ENCODE measurements at regions not wholly inside any gene's neighbourhood (a gene's known extent, or its start where the extent isn't known, plus 50 kb on each side); places are given as distances from the start of the nearest gene placed in this dataset.

- TF ChIP-seq, protein P1, sequence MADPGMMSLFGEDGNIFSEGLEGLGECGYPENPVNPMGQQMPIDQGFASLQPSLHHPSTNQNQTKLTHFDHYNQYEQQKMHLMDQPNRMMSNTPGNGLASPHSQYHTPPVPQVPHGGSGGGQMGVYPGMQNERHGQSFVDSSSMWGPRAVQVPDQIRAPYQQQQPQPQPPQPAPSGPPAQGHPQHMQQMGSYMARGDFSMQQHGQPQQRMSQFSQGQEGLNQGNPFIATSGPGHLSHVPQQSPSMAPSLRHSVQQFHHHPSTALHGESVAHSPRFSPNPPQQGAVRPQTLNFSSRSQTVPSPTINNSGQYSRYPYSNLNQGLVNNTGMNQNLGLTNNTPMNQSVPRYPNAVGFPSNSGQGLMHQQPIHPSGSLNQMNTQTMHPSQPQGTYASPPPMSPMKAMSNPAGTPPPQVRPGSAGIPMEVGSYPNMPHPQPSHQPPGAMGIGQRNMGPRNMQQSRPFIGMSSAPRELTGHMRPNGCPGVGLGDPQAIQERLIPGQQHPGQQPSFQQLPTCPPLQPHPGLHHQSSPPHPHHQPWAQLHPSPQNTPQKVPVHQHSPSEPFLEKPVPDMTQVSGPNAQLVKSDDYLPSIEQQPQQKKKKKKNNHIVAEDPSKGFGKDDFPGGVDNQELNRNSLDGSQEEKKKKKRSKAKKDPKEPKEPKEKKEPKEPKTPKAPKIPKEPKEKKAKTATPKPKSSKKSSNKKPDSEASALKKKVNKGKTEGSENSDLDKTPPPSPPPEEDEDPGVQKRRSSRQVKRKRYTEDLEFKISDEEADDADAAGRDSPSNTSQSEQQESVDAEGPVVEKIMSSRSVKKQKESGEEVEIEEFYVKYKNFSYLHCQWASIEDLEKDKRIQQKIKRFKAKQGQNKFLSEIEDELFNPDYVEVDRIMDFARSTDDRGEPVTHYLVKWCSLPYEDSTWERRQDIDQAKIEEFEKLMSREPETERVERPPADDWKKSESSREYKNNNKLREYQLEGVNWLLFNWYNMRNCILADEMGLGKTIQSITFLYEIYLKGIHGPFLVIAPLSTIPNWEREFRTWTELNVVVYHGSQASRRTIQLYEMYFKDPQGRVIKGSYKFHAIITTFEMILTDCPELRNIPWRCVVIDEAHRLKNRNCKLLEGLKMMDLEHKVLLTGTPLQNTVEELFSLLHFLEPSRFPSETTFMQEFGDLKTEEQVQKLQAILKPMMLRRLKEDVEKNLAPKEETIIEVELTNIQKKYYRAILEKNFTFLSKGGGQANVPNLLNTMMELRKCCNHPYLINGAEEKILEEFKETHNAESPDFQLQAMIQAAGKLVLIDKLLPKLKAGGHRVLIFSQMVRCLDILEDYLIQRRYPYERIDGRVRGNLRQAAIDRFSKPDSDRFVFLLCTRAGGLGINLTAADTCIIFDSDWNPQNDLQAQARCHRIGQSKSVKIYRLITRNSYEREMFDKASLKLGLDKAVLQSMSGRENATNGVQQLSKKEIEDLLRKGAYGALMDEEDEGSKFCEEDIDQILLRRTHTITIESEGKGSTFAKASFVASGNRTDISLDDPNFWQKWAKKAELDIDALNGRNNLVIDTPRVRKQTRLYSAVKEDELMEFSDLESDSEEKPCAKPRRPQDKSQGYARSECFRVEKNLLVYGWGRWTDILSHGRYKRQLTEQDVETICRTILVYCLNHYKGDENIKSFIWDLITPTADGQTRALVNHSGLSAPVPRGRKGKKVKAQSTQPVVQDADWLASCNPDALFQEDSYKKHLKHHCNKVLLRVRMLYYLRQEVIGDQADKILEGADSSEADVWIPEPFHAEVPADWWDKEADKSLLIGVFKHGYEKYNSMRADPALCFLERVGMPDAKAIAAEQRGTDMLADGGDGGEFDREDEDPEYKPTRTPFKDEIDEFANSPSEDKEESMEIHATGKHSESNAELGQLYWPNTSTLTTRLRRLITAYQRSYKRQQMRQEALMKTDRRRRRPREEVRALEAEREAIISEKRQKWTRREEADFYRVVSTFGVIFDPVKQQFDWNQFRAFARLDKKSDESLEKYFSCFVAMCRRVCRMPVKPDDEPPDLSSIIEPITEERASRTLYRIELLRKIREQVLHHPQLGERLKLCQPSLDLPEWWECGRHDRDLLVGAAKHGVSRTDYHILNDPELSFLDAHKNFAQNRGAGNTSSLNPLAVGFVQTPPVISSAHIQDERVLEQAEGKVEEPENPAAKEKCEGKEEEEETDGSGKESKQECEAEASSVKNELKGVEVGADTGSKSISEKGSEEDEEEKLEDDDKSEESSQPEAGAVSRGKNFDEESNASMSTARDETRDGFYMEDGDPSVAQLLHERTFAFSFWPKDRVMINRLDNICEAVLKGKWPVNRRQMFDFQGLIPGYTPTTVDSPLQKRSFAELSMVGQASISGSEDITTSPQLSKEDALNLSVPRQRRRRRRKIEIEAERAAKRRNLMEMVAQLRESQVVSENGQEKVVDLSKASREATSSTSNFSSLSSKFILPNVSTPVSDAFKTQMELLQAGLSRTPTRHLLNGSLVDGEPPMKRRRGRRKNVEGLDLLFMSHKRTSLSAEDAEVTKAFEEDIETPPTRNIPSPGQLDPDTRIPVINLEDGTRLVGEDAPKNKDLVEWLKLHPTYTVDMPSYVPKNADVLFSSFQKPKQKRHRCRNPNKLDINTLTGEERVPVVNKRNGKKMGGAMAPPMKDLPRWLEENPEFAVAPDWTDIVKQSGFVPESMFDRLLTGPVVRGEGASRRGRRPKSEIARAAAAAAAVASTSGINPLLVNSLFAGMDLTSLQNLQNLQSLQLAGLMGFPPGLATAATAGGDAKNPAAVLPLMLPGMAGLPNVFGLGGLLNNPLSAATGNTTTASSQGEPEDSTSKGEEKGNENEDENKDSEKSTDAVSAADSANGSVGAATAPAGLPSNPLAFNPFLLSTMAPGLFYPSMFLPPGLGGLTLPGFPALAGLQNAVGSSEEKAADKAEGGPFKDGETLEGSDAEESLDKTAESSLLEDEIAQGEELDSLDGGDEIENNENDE (IDR thresholded peaks at IDR 0.05; ENCODE audit: insufficient replicate concordance, low read length): no peak
- no peak for TF ChIP-seq YY1 (IDR thresholded peaks at IDR 0.05; ENCODE audit: low read depth, low read length)
- TF ChIP-seq BACH1 (IDR thresholded peaks at IDR 0.05; ENCODE audit: low read length): no peak
- TF ChIP-seq GTF2F1 (IDR thresholded peaks at IDR 0.05; ENCODE audit: borderline replicate concordance, low read depth, low read length): no peak
- TF ChIP-seq TEAD4 (IDR thresholded peaks at IDR 0.05; ENCODE audit: low read depth, low read length): no peak
- TF ChIP-seq E2F6 (IDR thresholded peaks at IDR 0.05): no peak
- TF ChIP-seq NANOG (IDR thresholded peaks at IDR 0.05; ENCODE audit: insufficient read depth, low read depth, low read length, poor library complexity, severe bottlenecking): no peak
- TF ChIP-seq CHD1 (IDR thresholded peaks at IDR 0.05; ENCODE audit: low read depth, low read length): no peak
- no peak for TF ChIP-seq POLR2AphosphoS5 (IDR thresholded peaks at IDR 0.05; ENCODE audit: low read depth, low read length)
- no peak for TF ChIP-seq TCF12 (IDR thresholded peaks at IDR 0.05; ENCODE audit: low read depth, low read length)
- TF ChIP-seq HDAC2 (IDR thresholded peaks at IDR 0.05; ENCODE audit: borderline replicate concordance in 1 of 2, low read depth in 2 of 2, low read length in 2 of 2): no peak
- TF ChIP-seq NRF1 (IDR thresholded peaks at IDR 0.05; ENCODE audit: low read depth, low read length): no peak
- TF ChIP-seq SP1 (IDR thresholded peaks at IDR 0.05; ENCODE audit: low read depth, low read length): no peak
These were observed 180.4 kb upstream of the MC4R start (continued) for GRCh38 chr18:60552948-60553347.

Data from H1 (cell line).